ENCODE measurements at regions not wholly inside any gene's neighbourhood (a gene's known extent, or its start where the extent isn't known, plus 50 kb on each side); places are given as distances from the start of the nearest gene placed in this dataset.

DNA sequence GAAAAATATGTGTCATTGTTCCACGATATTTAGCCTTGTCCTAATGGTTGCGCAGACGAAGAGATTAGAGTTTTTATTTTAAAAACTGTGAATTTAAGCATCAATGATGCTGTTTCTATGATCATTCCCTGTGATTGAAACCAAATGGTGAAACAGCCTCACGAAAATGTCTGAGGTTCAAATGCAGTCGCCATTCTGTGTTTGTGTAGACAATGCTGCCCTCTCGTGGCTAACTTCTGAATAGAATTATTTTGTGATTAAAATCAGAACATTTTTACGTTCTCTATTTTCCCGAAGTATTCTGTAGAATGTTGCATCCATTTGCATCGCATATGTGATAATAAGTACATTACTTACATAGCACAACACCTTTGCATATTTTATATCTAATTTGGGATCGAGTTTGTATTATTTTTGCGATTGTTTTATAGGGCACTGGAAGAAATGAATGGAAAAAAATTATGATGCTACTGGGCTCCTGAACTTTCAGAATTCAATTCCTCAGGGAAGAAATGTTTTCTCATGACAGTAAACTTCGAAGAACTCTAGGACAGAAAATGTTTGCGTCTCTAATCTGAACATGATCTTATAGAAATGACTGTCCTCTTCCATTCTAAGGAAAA, 54.8 kb upstream of the CREB1 start:
- Histone ChIP-seq H3K4me3 (ENCODE audit: control extremely low read depth in 1 of 5, extremely low read depth in 1 of 5, insufficient read depth in 1 of 5, low read depth in 2 of 5, low read length in 4 of 5) (no peak overlapping the region), H3K4me1 (ENCODE audit: control insufficient read depth in 2 of 2, insufficient read depth in 2 of 2, low read length in 2 of 2) (peaks cover 3 to 5% of the 10 kb centered on the region in 2 donors), H3K79me2 (ENCODE audit: control insufficient read depth, insufficient read depth, low read length) (no peaks in the 10 kb centered on the region), H3K27ac (ENCODE audit: low read length in 2 of 2) (no peak overlapping the region), H4K20me1 (ENCODE audit: control insufficient read depth, insufficient read depth, low read length, poor library complexity, severe bottlenecking) (no peaks in the 10 kb centered on the region), H2AFZ (ENCODE audit: insufficient read depth, low read depth, low read length, poor library complexity, severe bottlenecking) (peak overlapping the region; percentile 31), H3K9me3 (ENCODE audit: control extremely low read depth in 1 of 3, control insufficient read depth in 2 of 3, insufficient read depth in 1 of 3, low read length in 2 of 3) (no peaks in the 10 kb centered on the region), H3K9ac (ENCODE audit: low read length) (no peak overlapping the region), H3K4me2 (replicated peaks; ENCODE audit: low read depth, low read length, poor library complexity, severe bottlenecking) (peak overlapping the region; percentile 36), H3K27me3 (replicated peaks in 1 of 4; ENCODE audit: control extremely low read depth in 1 of 4, control insufficient read depth in 3 of 4, insufficient read depth in 4 of 4, low read length in 3 of 4) (no peaks in the 10 kb centered on the region), H3K36me3 (replicated peaks in 1 of 2; ENCODE audit: control extremely low read depth in 1 of 2, control insufficient read depth in 1 of 2, extremely low read depth in 1 of 2, insufficient read depth in 2 of 2, low read length in 1 of 2) (no peaks in the 10 kb centered on the region)
- Mint-ChIP-seq H3K27ac (no peak overlapping the region), H3K27me3 (no peaks in the 10 kb centered on the region), H3K4me1 (peaks cover 7% of the 10 kb centered on the region), H3K4me3 (no peak overlapping the region), H3K9me3 (ENCODE audit: insufficient read depth) (no peaks in the 10 kb centered on the region)
- peak; percentile 51 for ATAC-seq (ENCODE audit: low read depth)
- ChIA-PET POLR2A (no interaction called here), CTCF (interaction anchor here (1.0 to 4.0 kb wide), 5 partner anchors 10 to 675 kb away, joined by 3 to 44 read pairs (median 22); no protein-coding TSS in a partner anchor)
- intact Hi-C loops (cut with micrococcal nuclease) = loop anchor here (1.0 to 5.0 kb wide), 6 partner anchors 54 to 1083 kb away; partner anchors contain the start of gene CREB1
- no peak for TF ChIP-seq EZH2 (IDR thresholded peaks at IDR 0.05; ENCODE audit: borderline replicate concordance, insufficient read depth, low read depth, low read length, poor library complexity, severe bottlenecking)
- TF ChIP-seq, protein P1, sequence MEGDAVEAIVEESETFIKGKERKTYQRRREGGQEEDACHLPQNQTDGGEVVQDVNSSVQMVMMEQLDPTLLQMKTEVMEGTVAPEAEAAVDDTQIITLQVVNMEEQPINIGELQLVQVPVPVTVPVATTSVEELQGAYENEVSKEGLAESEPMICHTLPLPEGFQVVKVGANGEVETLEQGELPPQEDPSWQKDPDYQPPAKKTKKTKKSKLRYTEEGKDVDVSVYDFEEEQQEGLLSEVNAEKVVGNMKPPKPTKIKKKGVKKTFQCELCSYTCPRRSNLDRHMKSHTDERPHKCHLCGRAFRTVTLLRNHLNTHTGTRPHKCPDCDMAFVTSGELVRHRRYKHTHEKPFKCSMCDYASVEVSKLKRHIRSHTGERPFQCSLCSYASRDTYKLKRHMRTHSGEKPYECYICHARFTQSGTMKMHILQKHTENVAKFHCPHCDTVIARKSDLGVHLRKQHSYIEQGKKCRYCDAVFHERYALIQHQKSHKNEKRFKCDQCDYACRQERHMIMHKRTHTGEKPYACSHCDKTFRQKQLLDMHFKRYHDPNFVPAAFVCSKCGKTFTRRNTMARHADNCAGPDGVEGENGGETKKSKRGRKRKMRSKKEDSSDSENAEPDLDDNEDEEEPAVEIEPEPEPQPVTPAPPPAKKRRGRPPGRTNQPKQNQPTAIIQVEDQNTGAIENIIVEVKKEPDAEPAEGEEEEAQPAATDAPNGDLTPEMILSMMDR (IDR thresholded peaks at IDR 0.05) = peak; percentile 90
- DNase-seq = peak; percentile 75
- 40% methylated on average over 2 of the region's 13 CpGs for WGBS (ENCODE audit: insufficient coverage)

GRCh38 chr2:207475546-207475945, 54.2 kb upstream of the CREB1 start:
- no peaks in the 10 kb centered on the region for H3K27me3 Mint-ChIP-seq
- H3K4me3 Mint-ChIP-seq = no peak overlapping the region
- intact Hi-C loops (cut with micrococcal nuclease) = loop anchor here (1.0 to 5.0 kb wide), 6 partner anchors 53 to 1083 kb away; partner anchors contain the start of gene CREB1
- H3K9me3 Mint-ChIP-seq (ENCODE audit: insufficient read depth) = no peaks in the 10 kb centered on the region
- ATAC-seq (ENCODE audit: low read depth) (no peak), DNase-seq (no peak)
- Histone ChIP-seq H2AFZ (ENCODE audit: insufficient read depth, low read depth, low read length, poor library complexity, severe bottlenecking) (no peak overlapping the region), H3K27me3 (replicated peaks in 1 of 4; ENCODE audit: control extremely low read depth in 1 of 4, control insufficient read depth in 3 of 4, insufficient read depth in 4 of 4, low read length in 3 of 4) (no peaks in the 10 kb centered on the region), H3K9ac (ENCODE audit: low read length) (no peak overlapping the region), H3K27ac (ENCODE audit: low read length in 2 of 2) (no peak overlapping the region), H3K4me2 (replicated peaks; ENCODE audit: low read depth, low read length, poor library complexity, severe bottlenecking) (no peak overlapping the region), H3K4me3 (ENCODE audit: control extremely low read depth in 1 of 5, extremely low read depth in 1 of 5, insufficient read depth in 1 of 5, low read depth in 2 of 5, low read length in 4 of 5) (no peak overlapping the region), H3K36me3 (replicated peaks in 1 of 2; ENCODE audit: control extremely low read depth in 1 of 2, control insufficient read depth in 1 of 2, extremely low read depth in 1 of 2, insufficient read depth in 2 of 2, low read length in 1 of 2) (no peaks in the 10 kb centered on the region), H3K9me3 (ENCODE audit: control extremely low read depth in 1 of 3, control insufficient read depth in 2 of 3, insufficient read depth in 1 of 3, low read length in 2 of 3) (no peaks in the 10 kb centered on the region), H3K79me2 (ENCODE audit: control insufficient read depth, insufficient read depth, low read length) (no peaks in the 10 kb centered on the region), H3K4me1 (ENCODE audit: control insufficient read depth in 2 of 2, insufficient read depth in 2 of 2, low read length in 2 of 2) (peaks cover 3 to 5% of the 10 kb centered on the region in 2 donors), H4K20me1 (ENCODE audit: control insufficient read depth, insufficient read depth, low read length, poor library complexity, severe bottlenecking) (no peaks in the 10 kb centered on the region)
- WGBS (ENCODE audit: insufficient coverage) = no CpG with 5 or more reads among the region's 3 CpGs
- TF ChIP-seq, protein P1 (IDR thresholded peaks at IDR 0.05) = no peak
- no peak for TF ChIP-seq EZH2 (IDR thresholded peaks at IDR 0.05; ENCODE audit: borderline replicate concordance, insufficient read depth, low read depth, low read length, poor library complexity, severe bottlenecking)
- peaks cover 7% of the 10 kb centered on the region for H3K4me1 Mint-ChIP-seq
- ChIA-PET CTCF (interaction anchor here (0.9 to 3.2 kb wide), 6 partner anchors 9 to 781 kb away, joined by 3 to 22 read pairs (median 8); no protein-coding TSS in a partner anchor), POLR2A (no interaction called here)
- no peak overlapping the region for H3K27ac Mint-ChIP-seq

Data from B cell (primary cell).